HG03060 (cell line): ENCODE measurements at regions not wholly inside any gene's neighbourhood (a gene's known extent, or its start where the extent isn't known, plus 50 kb on each side); places are given as distances from the start of the nearest gene placed in this dataset.

ENCODE experiments used
- ATAC-seq: cut with Tn5 transposase; IDR thresholded peaks from one replicate; pipeline ENCODE4 v1.9.1; 2021; ENCODE audit warnings: low read depth, moderate number of reproducible peaks; ENCODE audit not compliant: unreplicated experiment

DNA sequence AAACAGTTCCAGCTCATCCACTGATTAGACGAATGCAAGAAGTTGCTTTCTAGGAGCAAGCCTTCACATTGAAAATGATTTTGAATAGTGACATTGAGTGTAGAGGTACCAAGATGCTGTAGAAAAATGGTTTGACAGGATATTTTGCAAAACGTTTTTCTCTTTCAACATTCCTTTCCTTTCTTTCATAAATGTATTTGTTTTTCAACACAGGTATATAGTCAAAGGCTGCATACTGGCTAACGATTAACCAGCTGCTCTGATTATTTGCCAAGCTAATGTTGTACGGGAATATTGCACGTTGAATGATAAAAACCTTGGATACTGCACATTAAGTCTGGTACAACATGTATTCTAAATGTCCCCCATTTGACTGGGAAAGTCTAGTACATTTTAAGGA, 78.8 kb upstream of the TENT5A start:
- no peak for ATAC-seq

- ATAC-seq, result no peak
Measured at GRCh38 chr6:81826784-81827183, 74.3 kb upstream of the TENT5A start.

DNA sequence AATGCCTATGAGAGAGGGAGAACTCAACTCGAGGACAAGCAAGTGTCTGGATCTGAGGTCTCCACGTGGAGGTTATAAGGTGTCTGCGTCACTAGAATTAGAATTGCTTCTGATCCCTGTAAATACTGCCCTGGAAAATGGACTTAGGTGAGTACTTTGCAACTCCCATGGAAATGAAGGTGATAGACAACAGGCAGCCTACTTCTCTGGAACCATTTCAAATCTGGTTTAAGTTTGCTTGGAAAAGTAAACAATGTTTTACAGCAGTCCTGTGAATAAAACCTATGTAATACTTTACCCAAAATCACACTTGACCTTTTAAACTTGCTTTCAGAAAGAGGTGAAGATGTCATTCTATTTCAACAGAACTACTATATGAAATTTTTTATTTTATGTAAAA, 70.1 kb upstream of the TENT5A start:
- ATAC-seq, result no peak

GRCh38 chr6:81821449-81821848, 69.0 kb upstream of the TENT5A start:
- no peak for ATAC-seq

- no peak for ATAC-seq
Measured at GRCh38 chr6:81820980-81821379, 68.5 kb upstream of the TENT5A start.

DNA sequence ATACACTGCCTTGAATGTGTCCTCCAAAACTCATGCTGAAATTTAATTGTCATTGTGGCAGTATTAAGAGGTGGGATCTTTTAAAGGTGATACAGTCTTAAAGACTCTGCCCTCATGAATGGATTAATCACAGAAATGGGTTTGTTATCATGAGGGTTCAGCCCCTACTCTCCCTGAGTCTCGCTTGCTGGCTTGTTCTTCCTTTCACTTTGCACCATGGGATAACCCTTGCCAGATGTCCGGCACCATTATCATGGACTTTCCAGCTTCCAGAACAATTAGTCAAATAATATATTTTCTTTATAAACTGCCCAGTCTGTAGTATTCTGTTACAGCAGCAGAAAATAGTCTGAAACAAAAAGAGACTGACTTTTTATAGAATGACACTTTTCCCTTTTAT, 67.9 kb upstream of the TENT5A start:
- ATAC-seq, result no peak

- no peak for ATAC-seq
Measured at GRCh38 chr6:81819767-81820166, 67.3 kb upstream of the TENT5A start.

GRCh38 chr6:81818901-81819361, 66.5 kb upstream of the TENT5A start:
- no peak for ATAC-seq

DNA sequence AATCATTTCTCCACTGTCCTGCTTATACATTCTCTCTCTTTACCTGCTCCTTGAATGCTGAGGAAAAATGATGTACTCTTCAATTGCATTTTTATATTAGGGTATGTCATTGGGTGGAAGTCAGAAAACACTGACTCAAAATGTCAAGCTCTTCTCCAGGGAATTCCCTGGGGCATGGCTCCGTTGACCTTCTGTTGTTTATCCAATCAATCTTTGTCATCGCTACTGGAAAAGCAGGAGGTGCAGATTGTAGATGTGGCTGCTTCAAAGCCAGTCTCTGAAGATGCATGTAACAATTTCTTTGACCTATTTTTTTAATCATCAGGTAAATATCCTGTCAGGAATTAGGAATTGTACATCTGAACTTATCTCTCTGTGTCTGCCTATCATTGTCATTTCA, 63.9 kb upstream of the TENT5A start:
- no peak for ATAC-seq

GRCh38 chr6:81814370-81815076, 62.0 kb upstream of the TENT5A start:
- no peak for ATAC-seq

GRCh38 chr6:81813305-81813704, 60.8 kb upstream of the TENT5A start:
- ATAC-seq, result no peak

- no peak for ATAC-seq
Measured at GRCh38 chr6:81812401-81812800, 59.9 kb upstream of the TENT5A start.

- ATAC-seq, result no peak
Measured at GRCh38 chr6:81808851-81809570, 56.5 kb upstream of the TENT5A start.

GRCh38 chr6:81806793-81807565, 54.5 kb upstream of the TENT5A start:
- ATAC-seq, result no peak

GRCh38 chr6:81802356-81802755, 49.9 kb upstream of the TENT5A start:
- ATAC-seq, result no peak
